Fibroblast of lung (primary cell): ENCODE measurements at regions not wholly inside any gene's neighbourhood (a gene's known extent, or its start where the extent isn't known, plus 50 kb on each side); places are given as distances from the start of the nearest gene placed in this dataset.

Experiments
- DNase-seq, 2 donors: peaks; one replicate each; pipeline versions ENCODE4 v3.0.0 to v3.0.0-alpha.2; 2010; ENCODE audit warnings: low read depth in 2 of 2
- H2AFZ ChIP-seq: 2 replicates; pipeline ENCODE4 v1.5.1; 2012; ENCODE audit warnings: low read length, control low read depth, inconsistent platforms
- H3K27ac ChIP-seq: 2 replicates; pipeline ENCODE4 v1.5.1; 2011; ENCODE audit warnings: low read length, control low read depth; ENCODE audit not compliant: insufficient read depth
- H3K27me3 ChIP-seq: 2 replicates; pipeline ENCODE4 v1.5.1; 2011; ENCODE audit warnings: mild to moderate bottlenecking, low read length; ENCODE audit not compliant: control insufficient read depth, insufficient read depth
- H3K36me3 ChIP-seq: 2 replicates; pipeline ENCODE4 v1.5.1; 2011; ENCODE audit warnings: low read length; ENCODE audit not compliant: control insufficient read depth, insufficient read depth
- H3K4me1 ChIP-seq: 2 replicates; pipeline ENCODE4 v1.5.1; 2011; ENCODE audit warnings: low read length; ENCODE audit not compliant: control insufficient read depth, insufficient read depth; ENCODE audit errors: extremely low read depth
- H3K4me2 ChIP-seq: 2 replicates; pipeline ENCODE4 v1.5.1; 2011; ENCODE audit warnings: low read length, control low read depth; ENCODE audit not compliant: insufficient read depth; ENCODE audit errors: extremely low read depth
- H3K4me3 ChIP-seq, 4 experiments: fragments of 200-600 bp in 1 of 4; sonication (generic) in 1 of 4; replicated peaks in 1 of 4; 2 replicates each; pipeline ENCODE4 v1.5.1; 2011 to 2016; ENCODE audit warnings: low read length in 4 of 4, low read depth in 3 of 4, mild to moderate bottlenecking in 3 of 4, control low read depth in 2 of 4, inconsistent platforms in 1 of 4, mixed read lengths in 1 of 4; ENCODE audit not compliant: insufficient read depth in 1 of 4; ENCODE audit errors: control extremely low read depth in 1 of 4
- H3K79me2 ChIP-seq: 2 replicates; pipeline ENCODE4 v1.5.1; 2012; ENCODE audit warnings: mild to moderate bottlenecking, low read length, inconsistent platforms; ENCODE audit not compliant: control insufficient read depth, insufficient read depth
- H3K9ac ChIP-seq: 2 replicates; pipeline ENCODE4 v1.5.1; 2011; ENCODE audit warnings: mild to moderate bottlenecking, low read length, control low read depth; ENCODE audit not compliant: insufficient read depth
- H3K9me3 ChIP-seq: 2 replicates; pipeline ENCODE4 v1.5.1; 2012; ENCODE audit warnings: low read depth, low read length; ENCODE audit not compliant: control insufficient read depth, insufficient read depth
- H4K20me1 ChIP-seq: 2 replicates; pipeline ENCODE4 v1.5.1; 2011; ENCODE audit warnings: low read length; ENCODE audit not compliant: control insufficient read depth, insufficient read depth; ENCODE audit errors: extremely low read depth
- CTCF ChIP-seq, 2 donors: IDR thresholded peaks in 1 of 2; conservative IDR thresholded peaks in 1 of 2; 1 replicate in 1 of 2; 2 replicates in 1 of 2; pipeline ENCODE4 v1.5.1; 2011 to 2012; ENCODE audit warnings: low read length in 2 of 2, control low read depth in 1 of 2, inconsistent platforms in 1 of 2, low read depth in 1 of 2, mild to moderate bottlenecking in 1 of 2
- EZH2 ChIP-seq: IDR thresholded peaks from 2 replicates; pipeline ENCODE4 v1.5.1; 2012; ENCODE audit warnings: low read length, control low read depth, mild to moderate bottlenecking; ENCODE audit errors: missing control alignments

- Histone ChIP-seq H3K9ac (no peak overlapping the region), H2AFZ (no peak overlapping the region), H3K4me2 (no peak overlapping the region), H3K79me2 (no peaks in the 10 kb centered on the region), H3K36me3 (no peaks in the 10 kb centered on the region), H3K4me3 (no peak overlapping the region), H3K9me3 (no peaks in the 10 kb centered on the region), H3K27me3 (no peaks in the 10 kb centered on the region), H4K20me1 (no peaks in the 10 kb centered on the region), H3K4me1 (no peaks in the 10 kb centered on the region), H3K27ac (no peak overlapping the region)
- TF ChIP-seq EZH2 (no peak), CTCF (conservative IDR thresholded peaks at IDR 0.05 in 1 of 2, IDR thresholded peaks at IDR 0.05 in 1 of 2; ENCODE audit: low read depth in 1 of 2, low read length in 2 of 2) (no peak)
- DNase-seq: no peak
Observed at GRCh38 chr4:173684223-173684622, 154.2 kb upstream of the HAND2 start.

GRCh38 chr4:173682609-173683008 is 152.6 kb upstream of the HAND2 start:
- H3K4me2 ChIP-seq: no peak overlapping the region
- H3K27me3 ChIP-seq: no peaks in the 10 kb centered on the region
- H3K27ac ChIP-seq: no peak overlapping the region
- H4K20me1 ChIP-seq: no peaks in the 10 kb centered on the region
- no peak for TF ChIP-seq CTCF (conservative IDR thresholded peaks at IDR 0.05 in 1 of 2, IDR thresholded peaks at IDR 0.05 in 1 of 2; ENCODE audit: low read depth in 1 of 2, low read length in 2 of 2)
- no peak for TF ChIP-seq EZH2
- no peaks in the 10 kb centered on the region for H3K79me2 ChIP-seq
- H2AFZ ChIP-seq: no peak overlapping the region
- H3K9ac ChIP-seq: no peak overlapping the region
- no peak overlapping the region for H3K4me3 ChIP-seq
- no peaks in the 10 kb centered on the region for H3K9me3 ChIP-seq
- no peaks in the 10 kb centered on the region for H3K4me1 ChIP-seq
- H3K36me3 ChIP-seq: no peaks in the 10 kb centered on the region
- DNase-seq: no peak

GRCh38 chr4:173680278-173680677 is 150.2 kb upstream of the HAND2 start:
- H3K36me3 ChIP-seq: no peaks in the 10 kb centered on the region
- no peaks in the 10 kb centered on the region for H3K4me1 ChIP-seq
- DNase-seq: no peak
- H3K4me3 ChIP-seq: no peak overlapping the region
- no peak for TF ChIP-seq EZH2
- TF ChIP-seq CTCF (conservative IDR thresholded peaks at IDR 0.05 in 1 of 2, IDR thresholded peaks at IDR 0.05 in 1 of 2; ENCODE audit: low read depth in 1 of 2, low read length in 2 of 2): no peak
- no peak overlapping the region for H3K4me2 ChIP-seq
- H3K27me3 ChIP-seq: no peaks in the 10 kb centered on the region
- no peak overlapping the region for H3K27ac ChIP-seq
- H3K9me3 ChIP-seq: no peaks in the 10 kb centered on the region
- H2AFZ ChIP-seq: no peak overlapping the region
- no peaks in the 10 kb centered on the region for H3K79me2 ChIP-seq
- H4K20me1 ChIP-seq: no peaks in the 10 kb centered on the region
- no peak overlapping the region for H3K9ac ChIP-seq
